Endodermal cell (in vitro differentiated cells): ENCODE measurements at regions not wholly inside any gene's neighbourhood (a gene's known extent, or its start where the extent isn't known, plus 50 kb on each side); places are given as distances from the start of the nearest gene placed in this dataset.

ENCODE experiments used
- DNase-seq: peaks from one replicate; pipeline ENCODE4 v3.0.0-alpha.2; 2017
- H3K27ac ChIP-seq: 2 replicates; pipeline ENCODE4 v1.5.1; 2013; ENCODE audit warnings: mild to moderate bottlenecking, low read depth, low read length, moderate library complexity
- H3K27me3 ChIP-seq: 2 replicates; pipeline ENCODE4 v1.6.1; 2013; ENCODE audit warnings: mild to moderate bottlenecking, low read length, moderate library complexity; ENCODE audit not compliant: insufficient read depth, control insufficient read depth, poor library complexity, severe bottlenecking
- H3K36me3 ChIP-seq: 2 replicates; pipeline ENCODE4 v1.7.0; 2013; ENCODE audit warnings: mild to moderate bottlenecking, low read length, moderate library complexity; ENCODE audit not compliant: control insufficient read depth, insufficient read depth
- H3K4me1 ChIP-seq: one replicate; pipeline ENCODE4 v1.7.0; 2013; ENCODE audit warnings: low read length; ENCODE audit not compliant: control insufficient read depth, insufficient read depth
- H3K4me3 ChIP-seq: 2 replicates; pipeline ENCODE4 v1.5.1; 2013; ENCODE audit warnings: mild to moderate bottlenecking, low read length, moderate library complexity
- H3K9ac ChIP-seq: 2 replicates; pipeline ENCODE4 v1.6.1; 2013; ENCODE audit warnings: mild to moderate bottlenecking, low read length, moderate library complexity; ENCODE audit not compliant: poor library complexity, severe bottlenecking; ENCODE audit errors: extremely low read depth
- H3K9me3 ChIP-seq: 2 replicates; pipeline ENCODE4 v1.6.1; 2013; ENCODE audit warnings: mild to moderate bottlenecking, low read length, moderate library complexity; ENCODE audit not compliant: control insufficient read depth
- H3K27ac Mint-ChIP-seq: 2 replicates; pipeline ENCODE4 v1.8.0; 2020; ENCODE audit warnings: mixed read lengths
- H3K27me3 Mint-ChIP-seq: 2 replicates; pipeline ENCODE4 v1.8.0; 2021; ENCODE audit warnings: mild to moderate bottlenecking, mixed read lengths; ENCODE audit not compliant: insufficient read depth
- H3K36me3 Mint-ChIP-seq: 2 replicates; pipeline ENCODE4 v1.8.0; 2020; ENCODE audit warnings: low read depth, mixed read lengths
- H3K4me1 Mint-ChIP-seq: 2 replicates; pipeline ENCODE4 v1.8.0; 2020; ENCODE audit warnings: mixed read lengths
- H3K4me3 Mint-ChIP-seq: 2 replicates; pipeline ENCODE4 v1.8.0; 2020; ENCODE audit warnings: mild to moderate bottlenecking, moderate library complexity, mixed read lengths
- H3K9me3 Mint-ChIP-seq: 2 replicates; pipeline ENCODE4 v1.8.0; 2020; ENCODE audit warnings: mild to moderate bottlenecking, mixed read lengths
- WGBS, 2 experiments: methylation state at CpG; one replicate each; pipeline versions ENCODE4 v1.1.5 to v1.1.7; 2013; ENCODE audit warnings: missing lambda C conversion rate in 2 of 2, mixed read lengths in 1 of 2; ENCODE audit not compliant: insufficient coverage in 1 of 2, insufficient read length in 1 of 2; 5-methylcytosine and 5-hydroxymethylcytosine counted together
- TF ChIP-seq, protein P1 (sequence below): fragments of 200-600 bp; sonication (generic); conservative IDR thresholded peaks from 2 replicates; pipeline ENCODE4 v1.5.0; 2021; ENCODE audit warnings: antibody characterized with exemption, mild to moderate bottlenecking

DNA sequence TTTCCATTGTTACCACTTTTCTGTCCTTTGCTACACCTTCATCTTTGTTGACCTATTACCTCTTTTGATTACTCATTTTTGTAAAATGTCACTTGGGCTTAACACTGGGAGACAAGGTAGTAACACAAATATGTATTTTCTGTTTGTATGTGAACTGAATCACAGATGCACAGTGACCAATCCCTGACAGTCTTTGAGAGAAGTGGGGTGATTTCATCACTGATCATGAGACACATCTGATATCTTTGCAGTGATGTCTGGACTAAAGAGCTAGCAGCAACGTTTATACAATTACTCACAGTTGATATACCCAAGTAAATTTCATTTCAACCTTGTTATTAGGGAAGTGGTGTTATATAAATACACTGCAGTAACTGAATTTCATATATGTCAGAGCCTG is 1397.4 kb upstream of the SPRY2 start:
- Mint-ChIP-seq H3K27me3 (no peaks in the 10 kb centered on the region), H3K4me3 (no peak overlapping the region), H3K27ac (no peak overlapping the region), H3K4me1 (no peaks in the 10 kb centered on the region), H3K9me3 (peaks cover 7% of the 10 kb centered on the region), H3K36me3 (peaks cover 15% of the 10 kb centered on the region)
- no peaks in the 10 kb centered on the region for H3K27me3 ChIP-seq
- no peak overlapping the region for H3K4me3 ChIP-seq
- H3K27ac ChIP-seq, result no peak overlapping the region
- peaks cover 32% of the 10 kb centered on the region for H3K9me3 ChIP-seq
- peaks cover 2% of the 10 kb centered on the region for H3K4me1 ChIP-seq
- no peak overlapping the region for H3K9ac ChIP-seq
- peaks cover 16% of the 10 kb centered on the region for H3K36me3 ChIP-seq
- no peak for DNase-seq
- TF ChIP-seq, protein P1, sequence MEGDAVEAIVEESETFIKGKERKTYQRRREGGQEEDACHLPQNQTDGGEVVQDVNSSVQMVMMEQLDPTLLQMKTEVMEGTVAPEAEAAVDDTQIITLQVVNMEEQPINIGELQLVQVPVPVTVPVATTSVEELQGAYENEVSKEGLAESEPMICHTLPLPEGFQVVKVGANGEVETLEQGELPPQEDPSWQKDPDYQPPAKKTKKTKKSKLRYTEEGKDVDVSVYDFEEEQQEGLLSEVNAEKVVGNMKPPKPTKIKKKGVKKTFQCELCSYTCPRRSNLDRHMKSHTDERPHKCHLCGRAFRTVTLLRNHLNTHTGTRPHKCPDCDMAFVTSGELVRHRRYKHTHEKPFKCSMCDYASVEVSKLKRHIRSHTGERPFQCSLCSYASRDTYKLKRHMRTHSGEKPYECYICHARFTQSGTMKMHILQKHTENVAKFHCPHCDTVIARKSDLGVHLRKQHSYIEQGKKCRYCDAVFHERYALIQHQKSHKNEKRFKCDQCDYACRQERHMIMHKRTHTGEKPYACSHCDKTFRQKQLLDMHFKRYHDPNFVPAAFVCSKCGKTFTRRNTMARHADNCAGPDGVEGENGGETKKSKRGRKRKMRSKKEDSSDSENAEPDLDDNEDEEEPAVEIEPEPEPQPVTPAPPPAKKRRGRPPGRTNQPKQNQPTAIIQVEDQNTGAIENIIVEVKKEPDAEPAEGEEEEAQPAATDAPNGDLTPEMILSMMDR, result no peak
- 100% methylated on average over 1 of the region's 1 CpG; no CpG with 5 or more reads in 1 of the 2 experiments for WGBS, 2 experiments

DNA sequence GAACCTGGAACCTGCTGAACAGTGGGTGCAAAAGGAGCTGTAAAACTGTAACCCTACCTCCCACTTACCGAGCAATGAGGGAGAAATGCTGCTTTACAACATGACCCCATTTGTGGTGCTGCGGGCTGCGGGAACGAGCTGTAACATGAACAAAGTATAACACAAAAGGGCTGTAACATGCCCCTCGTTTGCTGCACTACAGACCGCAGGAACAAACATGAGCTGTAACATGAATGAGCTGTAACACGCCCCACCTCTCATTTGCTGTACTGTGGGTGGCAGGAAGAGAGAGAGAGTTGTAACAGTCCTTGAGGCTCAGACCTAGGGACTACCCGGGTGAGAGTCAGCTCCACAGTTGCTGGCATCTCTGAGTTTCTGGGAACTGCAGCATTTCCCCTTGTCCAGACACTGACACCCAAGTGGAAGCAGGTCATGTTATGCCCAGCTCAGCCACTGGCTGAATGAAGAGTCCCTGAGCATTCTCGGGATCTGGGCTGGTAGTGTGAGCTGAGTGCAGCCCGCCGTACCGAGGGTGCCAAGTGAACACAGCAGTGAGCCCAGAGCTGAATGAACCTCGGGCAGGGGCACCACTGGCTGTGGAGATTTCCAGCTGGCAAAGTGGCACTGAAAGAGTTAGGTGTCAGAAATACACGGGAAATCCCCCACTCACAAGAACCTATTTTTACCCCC is 1385.3 kb upstream of the SPRY2 start:
- Mint-ChIP-seq H3K9me3 (peaks cover 41% of the 10 kb centered on the region), H3K4me3 (no peak overlapping the region), H3K27ac (no peak overlapping the region), H3K4me1 (no peaks in the 10 kb centered on the region), H3K27me3 (no peaks in the 10 kb centered on the region), H3K36me3 (peaks cover 8% of the 10 kb centered on the region)
- H3K4me1 ChIP-seq, result no peaks in the 10 kb centered on the region
- H3K27ac ChIP-seq, result no peak overlapping the region
- TF ChIP-seq, protein P1, result no peak
- DNase-seq, result no peak
- peaks cover 19% of the 10 kb centered on the region for H3K9me3 ChIP-seq
- H3K27me3 ChIP-seq, result no peaks in the 10 kb centered on the region
- WGBS, 2 experiments, result 94 to 95% methylated on average over 8 to 14 of the region's 14 CpGs
- H3K9ac ChIP-seq, result no peak overlapping the region
- H3K36me3 ChIP-seq, result peaks cover 5% of the 10 kb centered on the region
- no peak overlapping the region for H3K4me3 ChIP-seq

DNA sequence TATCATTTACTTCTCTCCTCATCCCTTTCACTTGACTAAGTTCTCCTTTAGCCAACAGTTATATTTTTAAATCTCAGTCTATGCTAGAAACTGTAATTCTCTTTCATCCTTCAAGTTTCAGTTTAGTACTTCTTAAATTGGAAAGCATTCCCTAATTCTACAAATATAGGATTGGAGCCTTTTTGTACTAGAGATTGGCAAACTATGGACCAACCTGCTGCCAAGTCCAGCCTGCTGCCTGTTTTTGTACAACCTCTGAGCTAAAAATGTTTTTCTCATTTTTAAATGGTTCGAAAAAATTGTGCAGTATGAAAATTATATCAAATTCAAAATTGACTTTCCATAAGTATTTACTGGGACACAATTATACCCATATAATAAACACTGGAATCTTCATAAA is 1381.5 kb upstream of the SPRY2 start:
- H3K9me3 Mint-ChIP-seq, result peaks cover 27% of the 10 kb centered on the region
- H3K27ac Mint-ChIP-seq, result no peak overlapping the region
- peaks cover 5% of the 10 kb centered on the region for H3K4me1 Mint-ChIP-seq
- TF ChIP-seq, protein P1, result no peak
- H3K4me3 Mint-ChIP-seq, result no peak overlapping the region
- no peaks in the 10 kb centered on the region for H3K27me3 Mint-ChIP-seq
- WGBS, 2 experiments, result 80 to 88% methylated on average over 1 of the region's 1 CpG
- no peak for DNase-seq
- Histone ChIP-seq H3K4me1 (no peaks in the 10 kb centered on the region), H3K36me3 (peaks cover 5% of the 10 kb centered on the region), H3K9me3 (peaks cover 18% of the 10 kb centered on the region), H3K27me3 (no peaks in the 10 kb centered on the region), H3K27ac (no peak overlapping the region), H3K4me3 (no peak overlapping the region), H3K9ac (no peak overlapping the region)
- peaks cover 8% of the 10 kb centered on the region for H3K36me3 Mint-ChIP-seq
